OCI-LY7 (cell line): ENCODE measurements at regions not wholly inside any gene's neighbourhood (a gene's known extent, or its start where the extent isn't known, plus 50 kb on each side); places are given as distances from the start of the nearest gene placed in this dataset.

Experiments
- BruUV-seq: library from RNA; stranded (reverse); fragments of 400-500 nt; replicated peaks from 2 replicates; lab custom pipeline; 2021; lab: Mats Ljungman, UMichigan
- CTCF ChIA-PET: fragments of 300-600 bp; sonication (Branson Sonifier 250); formaldehyde crosslinking; loops from one replicate; lab custom pipeline; 2022; ENCODE audit warnings: antibody characterized with exemption; ENCODE audit not compliant: unreplicated experiment; lab: Charles Lee
- POLR2A ChIA-PET: fragments of 300-600 bp; sonication (Branson Sonifier 250); formaldehyde crosslinking; loops from one replicate; lab custom pipeline; 2022; ENCODE audit warnings: antibody characterized with exemption; lab: Charles Lee
- DNase-seq: peaks from one replicate; pipeline ENCODE4 v3.0.0-alpha.2; 2015; ENCODE audit warnings: low spot score
- H2AFZ ChIP-seq: fragments of 200-600 bp; sonication (generic), shearing (Covaris generic); 2 replicates; pipeline ENCODE4 v1.6.1; 2014; ENCODE audit warnings: mild to moderate bottlenecking, antibody characterized with exemption, low read length, moderate library complexity
- H3K27ac ChIP-seq: fragments of 200-600 bp; sonication (generic); 2 replicates; pipeline ENCODE4 v1.5.1; 2014; ENCODE audit warnings: mixed run types, low read depth, mild to moderate bottlenecking, moderate library complexity, low read length, inconsistent platforms; ENCODE audit not compliant: poor library complexity, severe bottlenecking
- H3K36me3 ChIP-seq: fragments of 200-600 bp; sonication (generic); 2 replicates; pipeline ENCODE4 v1.6.1; 2014; ENCODE audit warnings: mild to moderate bottlenecking, antibody characterized with exemption, low read length, moderate library complexity, mixed read lengths; ENCODE audit not compliant: insufficient read depth
- H3K4me1 ChIP-seq: fragments of 200-600 bp; sonication (generic); 2 replicates; pipeline ENCODE4 v1.5.1; 2014; ENCODE audit warnings: mild to moderate bottlenecking, low read length; ENCODE audit not compliant: insufficient read depth, poor library complexity, severe bottlenecking
- H3K4me2 ChIP-seq: fragments of 200-600 bp; sonication (generic); 2 replicates; pipeline ENCODE4 v1.6.1; 2014; ENCODE audit warnings: mild to moderate bottlenecking, low read length
- H3K4me3 ChIP-seq: fragments of 200-600 bp; sonication (generic); 2 replicates; pipeline ENCODE4 v1.5.1; 2014; ENCODE audit warnings: mild to moderate bottlenecking, low read depth, low read length; ENCODE audit not compliant: poor library complexity, severe bottlenecking
- H3K79me2 ChIP-seq: fragments of 200-600 bp; sonication (generic); 2 replicates; pipeline ENCODE4 v1.6.1; 2016; ENCODE audit warnings: low read depth, mild to moderate bottlenecking, low read length, moderate library complexity, mixed read lengths; ENCODE audit not compliant: insufficient read depth
- H3K9me2 ChIP-seq: fragments of 200-600 bp; sonication (generic); 2 replicates; pipeline ENCODE4 v1.6.1; 2016; ENCODE audit warnings: mild to moderate bottlenecking, low read length, mixed read lengths; ENCODE audit not compliant: insufficient read depth
- H3K9me3 ChIP-seq: fragments of 200-600 bp; sonication (generic); 2 replicates; pipeline ENCODE4 v1.6.1; 2014; ENCODE audit warnings: mild to moderate bottlenecking, mixed run types, low read length, mixed read lengths
- H4K20me1 ChIP-seq: fragments of 200-600 bp; sonication (generic); 2 replicates; pipeline ENCODE4 v1.6.1; 2014; ENCODE audit warnings: mild to moderate bottlenecking, antibody characterized with exemption, low read length, moderate library complexity, mixed read lengths; ENCODE audit not compliant: insufficient read depth
- EZH2phosphoT487 ChIP-seq: fragments of 200-600 bp; sonication (generic); IDR thresholded peaks from 2 replicates; pipeline ENCODE4 v1.6.1; 2018; ENCODE audit warnings: low read depth, borderline replicate concordance, mild to moderate bottlenecking, mixed run types, antibody characterized with exemption, low read length, moderate library complexity, mixed read lengths
- intact Hi-C: fragments of 100-400 bp; cut with micrococcal nuclease; formaldehyde crosslinking; loops from one replicate; pipeline ENCODE4 v1.10.0; 2022; ENCODE audit not compliant: unreplicated experiment
- TF ChIP-seq, protein P1 (sequence below): fragments of 200-600 bp; sonication (generic); conservative IDR thresholded peaks from 2 replicates; pipeline ENCODE4 v1.5.1; 2014; ENCODE audit warnings: mild to moderate bottlenecking, antibody characterized with exemption, low read length, moderate library complexity, mixed read lengths

DNA sequence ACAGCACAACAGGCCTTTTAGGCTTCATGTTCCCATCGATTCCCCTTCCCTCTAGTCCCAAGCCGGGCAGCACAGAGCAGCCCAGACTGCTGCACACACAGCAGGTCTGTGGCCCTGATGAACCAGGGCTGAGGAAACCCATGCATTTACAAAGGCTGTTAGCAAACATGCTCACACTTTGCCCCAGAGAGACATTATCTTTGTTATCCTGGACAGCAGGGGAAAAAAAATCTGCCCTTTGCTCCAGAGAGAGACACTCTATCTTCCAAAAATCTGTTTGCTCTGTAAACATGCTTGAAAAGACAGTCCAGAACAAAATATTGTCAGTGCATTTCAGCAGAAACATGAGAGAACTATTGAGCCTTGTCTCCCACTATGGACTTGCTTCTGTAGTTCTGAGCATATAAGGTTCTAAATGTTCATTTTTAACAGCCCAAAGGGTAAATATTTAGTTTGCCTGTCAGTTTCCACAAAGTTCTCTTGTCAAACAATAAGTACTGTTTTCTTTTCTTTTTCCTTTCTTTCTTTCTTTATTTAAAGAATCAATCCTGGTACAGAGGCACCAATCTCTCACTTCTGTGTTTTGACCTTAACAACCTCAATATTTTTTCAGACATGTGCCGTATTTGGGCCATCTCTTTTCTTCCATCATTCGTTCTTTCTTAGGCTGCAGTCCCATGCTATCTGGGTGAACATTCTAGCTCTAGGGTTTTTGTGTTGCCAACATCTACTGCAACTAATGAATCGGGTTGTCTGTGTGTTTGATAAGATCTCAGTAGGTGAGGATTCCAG lies 468.0 kb downstream of the EPM2A start:
- Histone ChIP-seq H3K27ac (no peak overlapping the region), H3K4me1 (no peaks in the 10 kb centered on the region), H4K20me1 (no peaks in the 10 kb centered on the region), H3K4me2 (no peak overlapping the region), H3K9me2 (no peaks in the 10 kb centered on the region), H3K36me3 (no peaks in the 10 kb centered on the region), H3K4me3 (no peak overlapping the region), H3K9me3 (no peaks in the 10 kb centered on the region), H3K79me2 (no peaks in the 10 kb centered on the region), H2AFZ (no peak overlapping the region)
- ChIA-PET POLR2A (no interaction called here), CTCF (no interaction called here)
- intact Hi-C loops = no loop called here
- no peak for TF ChIP-seq EZH2phosphoT487
- TF ChIP-seq, protein P1, sequence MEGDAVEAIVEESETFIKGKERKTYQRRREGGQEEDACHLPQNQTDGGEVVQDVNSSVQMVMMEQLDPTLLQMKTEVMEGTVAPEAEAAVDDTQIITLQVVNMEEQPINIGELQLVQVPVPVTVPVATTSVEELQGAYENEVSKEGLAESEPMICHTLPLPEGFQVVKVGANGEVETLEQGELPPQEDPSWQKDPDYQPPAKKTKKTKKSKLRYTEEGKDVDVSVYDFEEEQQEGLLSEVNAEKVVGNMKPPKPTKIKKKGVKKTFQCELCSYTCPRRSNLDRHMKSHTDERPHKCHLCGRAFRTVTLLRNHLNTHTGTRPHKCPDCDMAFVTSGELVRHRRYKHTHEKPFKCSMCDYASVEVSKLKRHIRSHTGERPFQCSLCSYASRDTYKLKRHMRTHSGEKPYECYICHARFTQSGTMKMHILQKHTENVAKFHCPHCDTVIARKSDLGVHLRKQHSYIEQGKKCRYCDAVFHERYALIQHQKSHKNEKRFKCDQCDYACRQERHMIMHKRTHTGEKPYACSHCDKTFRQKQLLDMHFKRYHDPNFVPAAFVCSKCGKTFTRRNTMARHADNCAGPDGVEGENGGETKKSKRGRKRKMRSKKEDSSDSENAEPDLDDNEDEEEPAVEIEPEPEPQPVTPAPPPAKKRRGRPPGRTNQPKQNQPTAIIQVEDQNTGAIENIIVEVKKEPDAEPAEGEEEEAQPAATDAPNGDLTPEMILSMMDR = no peak
- BruUV-seq = no TSS peak
- DNase-seq = no peak

DNA sequence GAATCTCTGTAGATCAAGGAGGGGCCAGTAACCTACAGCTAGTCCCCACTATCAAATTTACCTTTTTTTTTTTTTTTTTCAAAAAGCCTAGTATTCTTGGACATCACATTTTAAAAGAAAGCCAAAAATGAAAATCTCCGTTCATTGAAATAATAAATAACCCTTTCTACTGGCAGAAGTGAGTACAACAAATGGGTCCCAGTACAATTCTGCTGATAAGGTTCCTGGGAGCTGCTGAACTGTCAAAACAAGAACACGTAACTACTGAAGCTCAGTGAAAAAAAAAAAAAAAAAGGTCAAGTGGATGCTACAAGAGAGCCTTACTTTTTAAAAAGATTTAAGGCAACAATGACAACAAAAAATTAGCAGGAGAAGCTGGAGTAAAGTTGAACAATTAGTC lies 464.9 kb downstream of the EPM2A start:
- CTCF ChIA-PET = interaction anchor here (0.6 kb wide), 1 partner anchor 39 kb away, joined by 3 read pairs; no protein-coding TSS in a partner anchor
- no peak for DNase-seq
- Histone ChIP-seq H4K20me1 (no peaks in the 10 kb centered on the region), H3K36me3 (no peaks in the 10 kb centered on the region), H3K27ac (no peak overlapping the region), H3K79me2 (no peaks in the 10 kb centered on the region), H3K4me1 (no peaks in the 10 kb centered on the region), H3K9me2 (no peaks in the 10 kb centered on the region), H3K4me2 (no peak overlapping the region), H2AFZ (no peak overlapping the region), H3K4me3 (no peak overlapping the region), H3K9me3 (no peaks in the 10 kb centered on the region)
- intact Hi-C loops = no loop called here
- TF ChIP-seq, protein P1 = no peak
- TF ChIP-seq EZH2phosphoT487 = no peak
- no TSS peak for BruUV-seq
- POLR2A ChIA-PET = interaction anchor here (0.6 to 1.5 kb wide), 6 partner anchors 11 to 1367 kb away, joined by 3 to 6 read pairs (median 4); no protein-coding TSS in a partner anchor

DNA sequence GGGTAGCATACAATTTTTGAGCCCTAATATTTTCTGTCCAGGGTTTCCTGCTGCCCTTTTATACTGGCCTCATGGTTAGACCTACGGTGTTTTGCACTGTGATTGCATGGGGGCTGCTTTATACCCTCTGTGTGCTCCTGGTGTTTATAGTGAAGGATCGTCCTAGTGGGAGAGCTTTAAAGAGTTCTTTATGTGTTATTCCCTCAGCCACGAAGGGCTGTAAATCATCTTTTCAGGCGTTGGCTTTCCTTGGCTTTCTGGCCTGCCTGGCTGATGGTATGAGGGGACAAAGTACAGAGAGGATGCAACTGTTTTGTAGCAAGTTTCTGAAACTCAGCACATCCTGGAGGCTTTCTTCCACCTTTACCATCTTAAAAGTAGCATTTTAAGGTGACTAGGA lies 464.3 kb downstream of the EPM2A start:
- Histone ChIP-seq H3K9me2 (no peaks in the 10 kb centered on the region), H2AFZ (no peak overlapping the region), H3K4me2 (no peak overlapping the region), H3K9me3 (no peaks in the 10 kb centered on the region), H3K27ac (no peak overlapping the region), H3K79me2 (no peaks in the 10 kb centered on the region), H3K4me3 (no peak overlapping the region), H3K4me1 (no peaks in the 10 kb centered on the region), H4K20me1 (no peaks in the 10 kb centered on the region), H3K36me3 (no peaks in the 10 kb centered on the region)
- intact Hi-C loops = no loop called here
- no peak for TF ChIP-seq EZH2phosphoT487
- TF ChIP-seq, protein P1 = no peak
- no TSS peak for BruUV-seq
- CTCF ChIA-PET = interaction anchor here (0.6 kb wide), 1 partner anchor 40 kb away, joined by 3 read pairs; no protein-coding TSS in a partner anchor
- no peak for DNase-seq
- POLR2A ChIA-PET = interaction anchor here (0.7 kb wide), 1 partner anchor 1368 kb away, joined by 4 read pairs; no protein-coding TSS in a partner anchor
